Peyer's patch (tissue), 4 donors: ENCODE measurements at regions not wholly inside any gene's neighbourhood (a gene's known extent, or its start where the extent isn't known, plus 50 kb on each side); places are given as distances from the start of the nearest gene placed in this dataset.

Experiments
- DNase-seq, 3 donors: peaks; one replicate each; pipeline ENCODE4 v3.0.0-alpha.2; 2017 to 2019
- H3K27ac ChIP-seq, 4 donors: fragments of 200-600 bp; sonication (generic); one replicate each; pipeline ENCODE4 v1.5.1; 2016 to 2019
- H3K27me3 ChIP-seq, 2 donors: fragments of 200-600 bp; sonication (generic); one replicate each; pipeline ENCODE4 v1.5.1; 2019
- H3K36me3 ChIP-seq, 3 donors: fragments of 200-600 bp; sonication (generic); one replicate each; pipeline ENCODE4 v1.5.1; 2016 to 2019
- H3K4me1 ChIP-seq, 4 donors: fragments of 200-600 bp; sonication (generic); one replicate each; pipeline ENCODE4 v1.5.1; 2016 to 2019
- H3K4me3 ChIP-seq, 4 donors: fragments of 200-600 bp; sonication (generic); 1 replicate in 3 of 4; 2 replicates in 1 of 4; pipeline ENCODE4 v1.5.1; 2016 to 2019; ENCODE audit warnings: mild to moderate bottlenecking in 1 of 4
- H3K9me3 ChIP-seq, 4 donors: fragments of 200-600 bp; sonication (generic); one replicate each; pipeline ENCODE4 v1.5.1; 2016 to 2019; ENCODE audit warnings: mild to moderate bottlenecking in 1 of 4
- POLR2A ChIP-seq, 2 donors: fragments of 450-650 bp; IDR thresholded peaks; one replicate each; pipeline ENCODE4 v1.5.1; 2017; ENCODE audit warnings: antibody characterized with exemption in 2 of 2, mild to moderate bottlenecking in 2 of 2, moderate library complexity in 2 of 2
- TF ChIP-seq, protein P1 (sequence below), 6 experiments: fragments of 450-650 bp in 4 of 6; fragments of 200-600 bp in 2 of 6; sonication (generic) in 1 of 6; IDR thresholded peaks; one replicate each; pipeline ENCODE4 v1.5.1; 2017 to 2019; ENCODE audit warnings: antibody characterized with exemption in 6 of 6, mild to moderate bottlenecking in 3 of 6, moderate library complexity in 1 of 6

DNA sequence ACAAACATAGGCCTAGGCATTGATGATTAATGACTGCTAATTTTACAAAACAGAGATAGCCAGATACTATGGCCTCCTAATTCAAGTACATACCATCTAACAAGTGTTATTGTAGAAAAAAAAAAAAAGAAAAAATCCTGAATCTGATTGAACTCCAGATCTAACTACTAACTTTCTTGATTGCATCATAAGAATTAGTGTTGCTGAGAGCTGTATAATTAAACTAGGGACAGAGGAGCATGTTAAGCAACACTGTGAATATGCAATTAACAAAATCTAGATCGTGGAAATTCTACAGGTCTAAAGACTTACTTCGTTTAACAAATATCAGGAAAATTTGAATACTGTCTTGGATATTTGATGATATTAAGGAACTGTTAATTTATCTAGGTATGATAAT is 208.3 kb upstream of the ZNF608 start:
- DNase-seq: no peak
- H3K9me3 ChIP-seq: no peaks in the 10 kb centered on the region

DNA sequence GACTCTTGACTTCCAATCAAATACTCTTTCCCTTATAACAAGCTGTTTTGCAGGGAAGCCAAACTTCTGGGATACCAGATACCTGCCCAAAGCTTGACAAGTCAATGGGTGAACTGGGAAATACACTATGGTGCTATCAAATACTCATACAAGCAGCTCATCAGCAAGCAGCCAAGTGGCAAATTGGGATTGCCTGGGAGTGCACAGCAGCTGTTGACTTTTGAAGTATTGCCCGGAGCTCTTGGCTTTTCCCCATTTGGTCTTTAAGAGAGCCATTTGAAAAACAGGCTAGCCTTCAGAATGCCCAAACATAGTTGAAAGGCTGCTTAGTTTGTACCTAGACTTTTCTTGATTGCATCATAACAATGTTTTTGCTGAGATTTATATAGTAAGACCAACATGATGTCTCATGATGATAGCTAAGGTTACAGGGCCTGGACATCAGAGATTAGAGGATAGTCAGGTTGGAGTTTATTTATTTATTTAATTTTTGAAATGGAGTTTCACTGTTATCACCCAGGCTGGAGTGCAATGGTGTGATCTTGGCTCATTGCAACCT is 210.1 kb upstream of the ZNF608 start:
- no peaks in the 10 kb centered on the region for H3K4me1 ChIP-seq
- TF ChIP-seq, protein P1, sequence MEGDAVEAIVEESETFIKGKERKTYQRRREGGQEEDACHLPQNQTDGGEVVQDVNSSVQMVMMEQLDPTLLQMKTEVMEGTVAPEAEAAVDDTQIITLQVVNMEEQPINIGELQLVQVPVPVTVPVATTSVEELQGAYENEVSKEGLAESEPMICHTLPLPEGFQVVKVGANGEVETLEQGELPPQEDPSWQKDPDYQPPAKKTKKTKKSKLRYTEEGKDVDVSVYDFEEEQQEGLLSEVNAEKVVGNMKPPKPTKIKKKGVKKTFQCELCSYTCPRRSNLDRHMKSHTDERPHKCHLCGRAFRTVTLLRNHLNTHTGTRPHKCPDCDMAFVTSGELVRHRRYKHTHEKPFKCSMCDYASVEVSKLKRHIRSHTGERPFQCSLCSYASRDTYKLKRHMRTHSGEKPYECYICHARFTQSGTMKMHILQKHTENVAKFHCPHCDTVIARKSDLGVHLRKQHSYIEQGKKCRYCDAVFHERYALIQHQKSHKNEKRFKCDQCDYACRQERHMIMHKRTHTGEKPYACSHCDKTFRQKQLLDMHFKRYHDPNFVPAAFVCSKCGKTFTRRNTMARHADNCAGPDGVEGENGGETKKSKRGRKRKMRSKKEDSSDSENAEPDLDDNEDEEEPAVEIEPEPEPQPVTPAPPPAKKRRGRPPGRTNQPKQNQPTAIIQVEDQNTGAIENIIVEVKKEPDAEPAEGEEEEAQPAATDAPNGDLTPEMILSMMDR (IDR thresholded peaks at IDR 0.05): no peak
- no peak for TF ChIP-seq POLR2A (IDR thresholded peaks at IDR 0.05)
- no peak overlapping the region for H3K27ac ChIP-seq
- no peak for DNase-seq
- no peaks in the 10 kb centered on the region for H3K36me3 ChIP-seq
- no peaks in the 10 kb centered on the region for H3K27me3 ChIP-seq
- H3K4me3 ChIP-seq: no peak overlapping the region
- no peaks in the 10 kb centered on the region for H3K9me3 ChIP-seq

More for the DNA sequence above, 208.3 kb upstream of the ZNF608 start:
- H3K4me3 ChIP-seq: no peak overlapping the region
- H3K27ac ChIP-seq: no peak overlapping the region
- TF ChIP-seq, protein P1 (IDR thresholded peaks at IDR 0.05): no peak
- TF ChIP-seq POLR2A (IDR thresholded peaks at IDR 0.05): no peak
- H3K27me3 ChIP-seq: no peaks in the 10 kb centered on the region
- no peaks in the 10 kb centered on the region for H3K4me1 ChIP-seq
- no peaks in the 10 kb centered on the region for H3K36me3 ChIP-seq

DNA sequence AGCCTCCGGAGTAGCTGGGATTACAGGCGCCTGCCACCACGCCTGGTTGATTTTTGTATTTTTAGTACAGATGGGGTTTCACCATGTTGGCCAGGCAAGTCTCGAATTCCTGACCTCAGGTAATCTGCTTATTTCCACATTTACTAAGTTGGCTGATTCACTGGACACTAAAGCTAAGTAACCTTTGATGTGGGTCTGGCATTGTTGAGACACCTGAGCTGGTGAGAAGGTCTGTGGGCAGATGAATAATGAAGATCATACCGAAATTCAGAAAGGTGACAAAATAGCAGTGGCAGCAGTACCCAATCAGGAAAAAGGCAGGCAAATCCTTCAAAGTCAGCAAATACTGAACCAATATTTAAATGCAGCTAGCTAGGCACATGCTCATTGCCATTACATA is 210.6 kb upstream of the ZNF608 start:
- no peaks in the 10 kb centered on the region for H3K4me1 ChIP-seq
- H3K27ac ChIP-seq: no peak overlapping the region
- DNase-seq: no peak
- no peaks in the 10 kb centered on the region for H3K27me3 ChIP-seq
- TF ChIP-seq, protein P1 (IDR thresholded peaks at IDR 0.05): no peak
- TF ChIP-seq POLR2A (IDR thresholded peaks at IDR 0.05): no peak
- H3K4me3 ChIP-seq: no peak overlapping the region
- H3K36me3 ChIP-seq: no peaks in the 10 kb centered on the region
- no peaks in the 10 kb centered on the region for H3K9me3 ChIP-seq

DNA sequence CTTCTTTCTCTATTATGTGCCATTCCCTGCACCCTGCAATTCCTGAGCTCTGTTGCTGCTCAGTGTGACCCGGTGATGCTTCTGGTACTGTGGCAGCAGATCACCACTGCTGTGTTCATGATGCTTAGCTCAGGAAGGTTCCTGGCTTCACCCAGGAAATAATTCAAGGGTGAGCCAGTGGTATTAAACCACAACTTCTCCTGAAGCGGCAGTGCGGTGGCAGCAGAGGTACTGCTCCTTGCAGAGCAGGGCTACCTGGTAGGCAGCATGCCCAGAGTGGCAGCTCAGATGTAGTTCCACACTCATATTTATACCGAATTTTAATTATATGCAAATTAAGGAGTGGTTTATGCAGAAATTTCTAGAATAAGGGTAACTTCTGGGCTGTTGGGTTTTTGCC is 213.8 kb upstream of the ZNF608 start:
- Histone ChIP-seq H3K9me3 (no peaks in the 10 kb centered on the region), H3K27me3 (no peaks in the 10 kb centered on the region), H3K4me3 (no peak overlapping the region), H3K4me1 (no peaks in the 10 kb centered on the region), H3K27ac (no peak overlapping the region), H3K36me3 (no peaks in the 10 kb centered on the region)
- no peak for DNase-seq
- TF ChIP-seq, protein P1 (IDR thresholded peaks at IDR 0.05): no peak
- no peak for TF ChIP-seq POLR2A (IDR thresholded peaks at IDR 0.05)

DNA sequence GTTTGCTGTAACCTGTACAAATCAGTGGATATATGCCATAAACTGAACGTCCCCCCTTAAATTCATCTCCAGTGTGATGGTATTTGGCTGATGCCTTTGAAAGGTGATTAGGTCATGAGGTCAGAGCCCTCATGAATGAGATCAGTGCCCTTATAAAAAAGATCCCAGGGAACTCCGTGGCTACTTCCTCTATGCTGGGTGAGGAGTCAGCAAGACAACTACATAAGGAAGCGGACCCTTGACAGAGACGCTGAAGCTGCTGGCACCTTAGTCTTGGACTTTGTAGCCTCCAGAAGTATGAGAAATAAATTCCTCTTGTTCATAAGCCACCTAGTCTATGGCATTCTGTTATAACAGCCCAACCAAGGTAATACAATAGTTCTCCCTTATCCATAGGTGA is 215.1 kb upstream of the ZNF608 start:
- no peak overlapping the region for H3K27ac ChIP-seq
- TF ChIP-seq POLR2A (IDR thresholded peaks at IDR 0.05): no peak
- TF ChIP-seq, protein P1 (IDR thresholded peaks at IDR 0.05): no peak
- H3K36me3 ChIP-seq: no peaks in the 10 kb centered on the region
- H3K4me3 ChIP-seq: no peak overlapping the region
- no peak for DNase-seq
- H3K27me3 ChIP-seq: no peaks in the 10 kb centered on the region
- no peaks in the 10 kb centered on the region for H3K4me1 ChIP-seq
- H3K9me3 ChIP-seq: no peaks in the 10 kb centered on the region

DNA sequence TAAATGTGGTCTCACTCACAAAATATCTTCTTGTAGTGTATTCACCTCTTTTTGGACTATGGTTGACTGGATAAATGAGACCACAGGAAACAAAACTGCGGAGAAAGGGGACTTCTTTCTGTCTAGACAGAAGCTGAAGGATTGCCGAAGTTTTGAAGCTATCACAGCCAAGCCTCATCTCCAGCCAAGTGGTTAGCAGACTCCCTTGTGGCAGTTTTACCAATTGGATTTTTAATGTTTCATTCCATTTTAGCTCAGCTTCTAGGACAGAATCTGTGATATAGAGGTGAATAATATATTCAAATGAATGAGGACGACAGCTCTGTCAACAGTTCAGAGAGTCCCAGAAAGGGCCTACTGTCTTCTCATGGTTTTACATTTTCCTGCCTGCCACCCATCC is 215.7 kb upstream of the ZNF608 start:
- no peak overlapping the region for H3K27ac ChIP-seq

More for the DNA sequence above, 215.7 kb upstream of the ZNF608 start:
- Histone ChIP-seq H3K4me3 (no peak overlapping the region), H3K36me3 (no peaks in the 10 kb centered on the region), H3K4me1 (no peaks in the 10 kb centered on the region), H3K27me3 (no peaks in the 10 kb centered on the region), H3K9me3 (no peaks in the 10 kb centered on the region)
- no peak for DNase-seq
- no peak for TF ChIP-seq POLR2A (IDR thresholded peaks at IDR 0.05)
- TF ChIP-seq, protein P1 (IDR thresholded peaks at IDR 0.05): no peak
